Tibial artery (tissue), 4 donors: ENCODE measurements at regions not wholly inside any gene's neighbourhood (a gene's known extent, or its start where the extent isn't known, plus 50 kb on each side); places are given as distances from the start of the nearest gene placed in this dataset.

Source experiments
- DNase-seq, 2 donors: peaks; one replicate each; pipeline ENCODE4 v3.0.0-alpha.2; 2019
- H3K27ac ChIP-seq, 2 donors: fragments of 200-600 bp; sonication (generic) in 1 of 2; 1 replicate in 1 of 2; 2 replicates in 1 of 2; pipeline ENCODE4 v1.5.1; 2018 to 2019; ENCODE audit warnings: mild to moderate bottlenecking in 1 of 2
- H3K27me3 ChIP-seq, 2 donors: fragments of 200-600 bp; sonication (generic) in 1 of 2; one replicate each; pipeline versions ENCODE4 v1.5.1 to v1.6.0; 2016 to 2019
- H3K36me3 ChIP-seq, 3 donors: fragments of 200-600 bp; sonication (generic) in 2 of 3; one replicate each; pipeline ENCODE4 v1.5.1; 2016 to 2019; ENCODE audit warnings: mild to moderate bottlenecking in 2 of 3
- H3K4me1 ChIP-seq, 4 donors: fragments of 200-600 bp; sonication (generic) in 2 of 4; 1 replicate in 3 of 4; 2 replicates in 1 of 4; pipeline ENCODE4 v1.5.1; 2016 to 2019
- H3K4me3 ChIP-seq, 2 donors: fragments of 200-600 bp; sonication (generic) in 1 of 2; 1 replicate in 1 of 2; 2 replicates in 1 of 2; pipeline ENCODE4 v1.5.1; 2018 to 2019; ENCODE audit warnings: mild to moderate bottlenecking in 2 of 2
- H3K9me3 ChIP-seq, 3 donors: fragments of 200-600 bp; sonication (generic) in 1 of 3; one replicate each; pipeline ENCODE4 v1.5.1; 2016 to 2019
- intact Hi-C: fragments of 100-400 bp; cut with DNase I; formaldehyde crosslinking; loops from one replicate; pipeline ENCODE4 v1.15.0; 2023; ENCODE audit warnings: low total_unique reads
- TF ChIP-seq, protein P1 (sequence below), 2 experiments: fragments of 200-600 bp in 1 of 2; fragments of 450-650 bp in 1 of 2; IDR thresholded peaks; one replicate each; pipeline ENCODE4 v1.5.1; 2017 to 2019; ENCODE audit warnings: antibody characterized with exemption in 2 of 2, mild to moderate bottlenecking in 1 of 2, moderate library complexity in 1 of 2

DNA sequence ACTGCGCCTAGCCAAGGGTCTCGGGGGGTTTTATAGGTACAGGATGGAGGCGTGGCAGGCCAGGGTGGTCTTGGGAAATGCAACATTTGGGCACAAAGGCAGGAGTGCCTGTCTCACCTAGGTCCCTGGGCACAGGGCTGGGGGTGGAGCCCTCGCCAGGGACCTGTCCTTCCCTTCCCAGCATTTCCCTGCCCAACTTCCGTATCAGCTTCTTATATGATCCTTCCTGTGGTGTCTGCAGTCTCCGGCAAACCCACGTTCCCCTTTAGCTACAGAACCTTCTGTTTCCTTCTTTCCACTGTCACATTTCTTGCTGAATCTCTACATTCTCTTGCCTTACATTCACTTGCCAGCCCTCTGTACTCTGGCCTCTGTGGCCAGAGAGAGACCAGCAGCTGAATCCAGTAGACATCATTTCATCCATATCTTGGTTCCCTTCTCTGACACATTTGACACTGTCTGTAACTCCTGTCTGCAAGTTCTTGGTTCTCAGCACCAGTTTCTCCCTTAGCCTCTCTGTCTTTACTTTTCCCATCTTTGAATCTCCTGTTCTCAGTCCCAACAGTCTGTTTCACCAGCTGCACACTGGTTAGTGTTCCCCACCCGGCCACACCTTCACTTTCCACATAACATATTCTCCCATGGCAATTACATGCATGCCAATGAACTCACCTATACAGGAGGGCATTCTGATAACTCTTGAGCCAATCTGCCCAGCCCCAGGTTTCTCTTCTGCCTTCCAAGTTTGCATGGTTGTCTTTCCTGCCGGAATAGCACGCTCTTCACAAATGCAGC, 134.7 kb upstream of the ZNF608 start:
- TF ChIP-seq, protein P1, sequence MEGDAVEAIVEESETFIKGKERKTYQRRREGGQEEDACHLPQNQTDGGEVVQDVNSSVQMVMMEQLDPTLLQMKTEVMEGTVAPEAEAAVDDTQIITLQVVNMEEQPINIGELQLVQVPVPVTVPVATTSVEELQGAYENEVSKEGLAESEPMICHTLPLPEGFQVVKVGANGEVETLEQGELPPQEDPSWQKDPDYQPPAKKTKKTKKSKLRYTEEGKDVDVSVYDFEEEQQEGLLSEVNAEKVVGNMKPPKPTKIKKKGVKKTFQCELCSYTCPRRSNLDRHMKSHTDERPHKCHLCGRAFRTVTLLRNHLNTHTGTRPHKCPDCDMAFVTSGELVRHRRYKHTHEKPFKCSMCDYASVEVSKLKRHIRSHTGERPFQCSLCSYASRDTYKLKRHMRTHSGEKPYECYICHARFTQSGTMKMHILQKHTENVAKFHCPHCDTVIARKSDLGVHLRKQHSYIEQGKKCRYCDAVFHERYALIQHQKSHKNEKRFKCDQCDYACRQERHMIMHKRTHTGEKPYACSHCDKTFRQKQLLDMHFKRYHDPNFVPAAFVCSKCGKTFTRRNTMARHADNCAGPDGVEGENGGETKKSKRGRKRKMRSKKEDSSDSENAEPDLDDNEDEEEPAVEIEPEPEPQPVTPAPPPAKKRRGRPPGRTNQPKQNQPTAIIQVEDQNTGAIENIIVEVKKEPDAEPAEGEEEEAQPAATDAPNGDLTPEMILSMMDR (IDR thresholded peaks at IDR 0.05): no peak
- H3K4me3 ChIP-seq: no peak overlapping the region
- intact Hi-C loops: loop anchor here (1.0 kb wide), 1 partner anchor 31 kb away; no protein-coding TSS in a partner anchor
- H3K4me1 ChIP-seq: no peaks in the 10 kb centered on the region
- H3K27me3 ChIP-seq: no peaks in the 10 kb centered on the region
- DNase-seq: peak in 1 of 2 donors; percentile 27
- H3K9me3 ChIP-seq: peaks cover 0 to 4% (median 0%) of the 10 kb centered on the region in 3 donors
- H3K36me3 ChIP-seq: no peaks in the 10 kb centered on the region
- H3K27ac ChIP-seq: no peak overlapping the region

DNA sequence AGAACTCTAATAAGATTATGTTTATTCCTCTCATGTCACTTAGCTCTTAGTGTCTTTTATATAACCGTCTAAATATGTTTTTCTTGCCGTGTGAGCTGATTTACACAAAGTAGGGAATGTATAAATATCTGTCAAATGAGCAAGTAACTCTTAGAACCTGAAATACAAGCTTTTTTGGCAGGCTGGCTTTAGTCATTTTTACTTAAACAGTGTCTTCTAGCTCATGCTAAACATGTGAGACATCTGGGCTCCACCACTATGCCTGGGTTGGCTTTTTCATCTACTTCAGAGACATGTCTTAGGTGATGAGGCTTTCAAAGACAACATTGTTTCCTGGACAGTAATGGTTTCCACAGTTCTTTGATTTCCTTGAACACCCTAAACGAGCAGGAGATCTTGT, 137.2 kb upstream of the ZNF608 start:
- intact Hi-C loops: no loop called here
- no peak for DNase-seq
- H3K4me1 ChIP-seq: no peaks in the 10 kb centered on the region

DNA sequence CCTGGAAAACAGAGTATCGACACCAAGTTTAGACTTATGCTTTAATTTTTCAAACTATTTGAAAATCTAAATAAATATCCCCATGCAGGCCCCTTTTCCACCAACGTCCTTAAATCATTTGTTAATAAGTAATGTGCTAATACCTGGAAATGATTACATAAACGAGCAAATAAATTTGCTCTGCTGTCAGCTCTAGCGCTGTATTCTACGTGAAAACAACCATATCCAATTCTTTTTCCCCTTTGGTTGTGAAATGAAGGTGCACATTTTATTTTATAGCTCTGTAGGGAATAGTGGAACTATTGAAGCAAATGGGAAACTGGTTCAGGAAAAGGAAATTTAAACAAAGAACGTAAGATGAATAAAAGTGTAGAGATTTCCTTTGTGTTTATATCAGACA, 137.7 kb upstream of the ZNF608 start:
- no peak overlapping the region for H3K27ac ChIP-seq

More for the DNA sequence above, 137.2 kb upstream of the ZNF608 start:
- Histone ChIP-seq H3K4me3 (no peak overlapping the region), H3K9me3 (peaks cover 0 to 4% (median 0%) of the 10 kb centered on the region in 3 donors), H3K27ac (no peak overlapping the region), H3K27me3 (no peaks in the 10 kb centered on the region), H3K36me3 (no peaks in the 10 kb centered on the region)
- TF ChIP-seq, protein P1 (IDR thresholded peaks at IDR 0.05): no peak

DNA sequence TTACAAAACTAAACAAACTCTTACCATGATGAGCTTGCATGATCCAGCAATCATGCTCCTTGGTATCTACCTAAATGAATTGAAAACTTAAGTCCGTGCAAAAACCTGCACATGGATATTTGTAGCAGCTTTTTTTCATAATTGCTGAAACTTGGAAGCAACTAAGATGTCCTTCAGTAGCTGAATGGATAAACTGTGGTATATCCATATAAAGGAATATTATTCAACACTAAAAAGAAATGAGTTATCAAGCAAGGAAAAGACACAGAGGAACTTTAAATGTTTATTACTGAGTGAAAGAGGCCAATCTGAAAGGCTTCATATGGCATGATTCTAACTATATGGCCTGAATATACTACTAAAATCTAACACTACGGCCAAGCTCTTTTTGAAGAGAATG, 139.1 kb upstream of the ZNF608 start:
- H3K4me1 ChIP-seq: peaks cover 0 to 14% (median 0%) of the 10 kb centered on the region in 4 donors
- no peaks in the 10 kb centered on the region for H3K27me3 ChIP-seq
- no peak for DNase-seq
- H3K9me3 ChIP-seq: peaks cover 0 to 4% (median 0%) of the 10 kb centered on the region in 3 donors
- no peaks in the 10 kb centered on the region for H3K36me3 ChIP-seq
- intact Hi-C loops: no loop called here
- no peak overlapping the region for H3K27ac ChIP-seq
- TF ChIP-seq, protein P1 (IDR thresholded peaks at IDR 0.05): no peak
- no peak overlapping the region for H3K4me3 ChIP-seq

More for the DNA sequence above, 137.7 kb upstream of the ZNF608 start:
- intact Hi-C loops: no loop called here
- Histone ChIP-seq H3K36me3 (no peaks in the 10 kb centered on the region), H3K27me3 (no peaks in the 10 kb centered on the region), H3K4me3 (no peak overlapping the region), H3K4me1 (peaks cover 0 to 4% (median 0%) of the 10 kb centered on the region in 4 donors), H3K9me3 (peaks cover 0 to 4% (median 0%) of the 10 kb centered on the region in 3 donors)
- DNase-seq: no peak
- TF ChIP-seq, protein P1 (IDR thresholded peaks at IDR 0.05): no peak

DNA sequence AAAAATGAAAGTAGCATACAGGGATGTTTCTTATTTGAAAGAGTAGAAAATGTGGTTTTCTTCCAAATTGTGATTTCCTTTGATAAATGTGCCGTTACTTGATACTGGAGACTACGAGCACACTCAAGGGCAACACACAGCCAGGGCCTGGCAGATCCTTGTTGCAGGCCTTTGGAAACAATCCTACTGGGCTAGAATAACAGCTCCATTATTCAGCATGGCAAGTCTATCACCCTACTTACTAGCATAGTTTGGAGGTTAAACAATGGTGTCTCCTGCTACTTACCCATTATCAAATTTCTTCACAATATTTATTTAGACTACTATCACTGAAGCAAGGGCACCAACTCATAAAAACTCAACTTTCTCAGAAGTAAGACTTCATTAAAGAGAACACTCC, 140.8 kb upstream of the ZNF608 start:
- H3K27ac ChIP-seq: no peak overlapping the region
- H3K9me3 ChIP-seq: peaks cover 0 to 4% (median 0%) of the 10 kb centered on the region in 3 donors
- no peak for DNase-seq
- no peaks in the 10 kb centered on the region for H3K27me3 ChIP-seq
- H3K4me1 ChIP-seq: peaks cover 0 to 14% (median 0%) of the 10 kb centered on the region in 4 donors
- no peak overlapping the region for H3K4me3 ChIP-seq
- no peaks in the 10 kb centered on the region for H3K36me3 ChIP-seq
- intact Hi-C loops: no loop called here
- TF ChIP-seq, protein P1 (IDR thresholded peaks at IDR 0.05): no peak
